Prostate gland (tissue), 2 donors: ENCODE measurements at regions not wholly inside any gene's neighbourhood (a gene's known extent, or its start where the extent isn't known, plus 50 kb on each side); places are given as distances from the start of the nearest gene placed in this dataset.

Experiments
- DNase-seq: peaks from one replicate; pipeline ENCODE4 v3.0.0-alpha.2; 2019; ENCODE audit warnings: low spot score
- H3K27ac ChIP-seq, 2 donors: fragments of 200-600 bp; sonication (generic); 2 replicates each; pipeline ENCODE4 v1.5.1; 2017 to 2019
- H3K27me3 ChIP-seq: fragments of 200-600 bp; sonication (generic); replicated peaks from 2 replicates; pipeline ENCODE4 v1.5.1; 2019; ENCODE audit not compliant: insufficient read depth
- H3K36me3 ChIP-seq, 2 donors: fragments of 200-600 bp; sonication (generic); 1 replicate in 1 of 2; 2 replicates in 1 of 2; pipeline versions ENCODE4 v1.5.1 to v1.8.1; 2017 to 2019
- H3K4me1 ChIP-seq: fragments of 200-600 bp; sonication (generic); replicated peaks from 2 replicates; pipeline ENCODE4 v1.5.1; 2019
- H3K4me3 ChIP-seq, 2 donors: fragments of 200-600 bp; sonication (generic); 2 replicates each; pipeline ENCODE4 v1.5.1; 2017 to 2019
- H3K9me3 ChIP-seq: fragments of 200-600 bp; sonication (generic); 2 replicates; pipeline ENCODE4 v1.5.1; 2017
- POLR2A ChIP-seq: fragments of 450-650 bp; IDR thresholded peaks from one replicate; pipeline ENCODE4 v1.6.1; 2016; ENCODE audit warnings: antibody characterized with exemption, mild to moderate bottlenecking
- POLR2AphosphoS5 ChIP-seq: sonication (generic); formaldehyde crosslinking; IDR thresholded peaks from one replicate; pipeline ENCODE4 v1.6.1; 2017; ENCODE audit warnings: antibody characterized with exemption
- WGBS: methylation state at CpG from one replicate; pipeline ENCODE4 v1.1.5; 2018; 5-methylcytosine and 5-hydroxymethylcytosine counted together
- intact Hi-C: fragments of 100-400 bp; cut with DNase I; formaldehyde crosslinking; loops from one replicate; pipeline ENCODE4 v1.14.2; 2022
- TF ChIP-seq, protein P1 (sequence below), 4 experiments: fragments of 200-600 bp in 2 of 4; fragments of 450-650 bp in 2 of 4; sonication (generic) in 2 of 4; IDR thresholded peaks; 1 replicate in 3 of 4; 2 replicates in 1 of 4; pipeline ENCODE4 v1.5.1; 2016 to 2019; ENCODE audit warnings: antibody characterized with exemption in 4 of 4, mild to moderate bottlenecking in 2 of 4, moderate library complexity in 2 of 4

- Histone ChIP-seq H3K9me3 (no peaks in the 10 kb centered on the region), H3K4me3 (no peak overlapping the region), H3K27ac (no peak overlapping the region), H3K27me3 (no peaks in the 10 kb centered on the region), H3K36me3 (no peaks in the 10 kb centered on the region), H3K4me1 (no peaks in the 10 kb centered on the region)
- TF ChIP-seq POLR2AphosphoS5 (no peak), POLR2A (no peak)
- 35% methylated on average over 1 of the region's 1 CpG for WGBS
- intact Hi-C loops: loop anchor here (10.0 kb wide), 3 partner anchors 213 to 773 kb away; no protein-coding TSS in a partner anchor
- no peak for DNase-seq
These were observed 630.9 kb upstream of the TBL1XR1 start for GRCh38 chr3:177828208-177828565.

GRCh38 chr3:177830411-177830849 lies 633.1 kb upstream of the TBL1XR1 start:
- Histone ChIP-seq H3K36me3 (no peaks in the 10 kb centered on the region), H3K27me3 (no peaks in the 10 kb centered on the region), H3K4me3 (no peak overlapping the region), H3K9me3 (no peaks in the 10 kb centered on the region), H3K27ac (peak overlapping the region in 1 of 2 donors; percentile 20), H3K4me1 (no peaks in the 10 kb centered on the region)
- peak; percentile 46 for DNase-seq
- intact Hi-C loops: loop anchor here (10.0 kb wide), 3 partner anchors 254 to 494 kb away; no protein-coding TSS in a partner anchor
- 13% methylated on average over 3 of the region's 3 CpGs for WGBS
- TF ChIP-seq, protein P1, sequence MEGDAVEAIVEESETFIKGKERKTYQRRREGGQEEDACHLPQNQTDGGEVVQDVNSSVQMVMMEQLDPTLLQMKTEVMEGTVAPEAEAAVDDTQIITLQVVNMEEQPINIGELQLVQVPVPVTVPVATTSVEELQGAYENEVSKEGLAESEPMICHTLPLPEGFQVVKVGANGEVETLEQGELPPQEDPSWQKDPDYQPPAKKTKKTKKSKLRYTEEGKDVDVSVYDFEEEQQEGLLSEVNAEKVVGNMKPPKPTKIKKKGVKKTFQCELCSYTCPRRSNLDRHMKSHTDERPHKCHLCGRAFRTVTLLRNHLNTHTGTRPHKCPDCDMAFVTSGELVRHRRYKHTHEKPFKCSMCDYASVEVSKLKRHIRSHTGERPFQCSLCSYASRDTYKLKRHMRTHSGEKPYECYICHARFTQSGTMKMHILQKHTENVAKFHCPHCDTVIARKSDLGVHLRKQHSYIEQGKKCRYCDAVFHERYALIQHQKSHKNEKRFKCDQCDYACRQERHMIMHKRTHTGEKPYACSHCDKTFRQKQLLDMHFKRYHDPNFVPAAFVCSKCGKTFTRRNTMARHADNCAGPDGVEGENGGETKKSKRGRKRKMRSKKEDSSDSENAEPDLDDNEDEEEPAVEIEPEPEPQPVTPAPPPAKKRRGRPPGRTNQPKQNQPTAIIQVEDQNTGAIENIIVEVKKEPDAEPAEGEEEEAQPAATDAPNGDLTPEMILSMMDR (IDR thresholded peaks at IDR 0.05): no peak
- TF ChIP-seq POLR2AphosphoS5: peak; percentile 65

DNA sequence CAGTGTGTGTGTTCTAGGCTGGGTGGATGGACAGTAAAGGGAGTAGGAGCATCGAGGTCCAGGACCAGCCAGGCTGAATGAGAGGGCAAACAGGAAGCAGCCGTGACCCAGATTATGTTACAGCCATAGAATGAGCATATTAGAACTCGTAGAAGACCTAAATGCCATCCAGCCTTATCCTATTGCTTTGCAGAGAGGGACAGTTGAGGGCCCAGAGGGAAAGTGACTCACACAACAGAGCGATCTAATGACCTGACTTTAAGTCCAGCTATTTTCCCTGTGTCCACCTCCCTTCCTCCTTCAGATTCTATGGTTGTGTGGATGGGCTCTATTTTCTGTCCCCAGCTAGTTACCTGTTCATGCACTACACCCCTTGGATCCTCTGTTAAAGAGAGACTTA lies 634.1 kb upstream of the TBL1XR1 start:
- intact Hi-C loops: loop anchor here (10.0 kb wide), 3 partner anchors 253 to 493 kb away; no protein-coding TSS in a partner anchor
- whole genome bisulfite sequencing: 95% methylated on average over 4 of the region's 4 CpGs
- H3K27ac ChIP-seq: no peak overlapping the region
- no peaks in the 10 kb centered on the region for H3K9me3 ChIP-seq
- H3K36me3 ChIP-seq: no peaks in the 10 kb centered on the region
- DNase-seq: no peak
- H3K4me1 ChIP-seq: no peaks in the 10 kb centered on the region
- no peaks in the 10 kb centered on the region for H3K27me3 ChIP-seq
- TF ChIP-seq POLR2A: no peak
- no peak for TF ChIP-seq POLR2AphosphoS5
- TF ChIP-seq, protein P1 (IDR thresholded peaks at IDR 0.05): no peak
- no peak overlapping the region for H3K4me3 ChIP-seq

GRCh38 chr3:177832880-177833279 lies 635.6 kb upstream of the TBL1XR1 start:
- TF ChIP-seq POLR2AphosphoS5 (no peak), POLR2A (no peak)
- TF ChIP-seq, protein P1 (IDR thresholded peaks at IDR 0.05): no peak
- DNase-seq: no peak
- no peaks in the 10 kb centered on the region for H3K4me1 ChIP-seq
- H3K4me3 ChIP-seq: no peak overlapping the region
- intact Hi-C loops: loop anchor here (10.0 kb wide), 3 partner anchors 252 to 492 kb away; no protein-coding TSS in a partner anchor
- H3K27ac ChIP-seq: no peak overlapping the region
- no peaks in the 10 kb centered on the region for H3K9me3 ChIP-seq
- no peaks in the 10 kb centered on the region for H3K27me3 ChIP-seq
- 40% methylated on average over 2 of the region's 2 CpGs for WGBS
- H3K36me3 ChIP-seq: no peaks in the 10 kb centered on the region

GRCh38 chr3:177833332-177833731 lies 636.0 kb upstream of the TBL1XR1 start:
- Histone ChIP-seq H3K27ac (no peak overlapping the region), H3K27me3 (no peaks in the 10 kb centered on the region), H3K9me3 (no peaks in the 10 kb centered on the region), H3K4me3 (no peak overlapping the region), H3K36me3 (no peaks in the 10 kb centered on the region), H3K4me1 (no peaks in the 10 kb centered on the region)
- intact Hi-C loops: loop anchor here (10.0 kb wide), 3 partner anchors 251 to 491 kb away; no protein-coding TSS in a partner anchor
- TF ChIP-seq POLR2AphosphoS5 (no peak), POLR2A (no peak)
- TF ChIP-seq, protein P1 (IDR thresholded peaks at IDR 0.05): no peak
- WGBS: 18% methylated on average over 2 of the region's 2 CpGs
- DNase-seq: no peak
